COLO829 (cell line): ENCODE measurements at regions not wholly inside any gene's neighbourhood (a gene's known extent, or its start where the extent isn't known, plus 50 kb on each side); places are given as distances from the start of the nearest gene placed in this dataset.

Experiments
- DNase-seq: peaks from one replicate; pipeline ENCODE4 v3.0.0; 2012; ENCODE audit warnings: low spot score

DNA sequence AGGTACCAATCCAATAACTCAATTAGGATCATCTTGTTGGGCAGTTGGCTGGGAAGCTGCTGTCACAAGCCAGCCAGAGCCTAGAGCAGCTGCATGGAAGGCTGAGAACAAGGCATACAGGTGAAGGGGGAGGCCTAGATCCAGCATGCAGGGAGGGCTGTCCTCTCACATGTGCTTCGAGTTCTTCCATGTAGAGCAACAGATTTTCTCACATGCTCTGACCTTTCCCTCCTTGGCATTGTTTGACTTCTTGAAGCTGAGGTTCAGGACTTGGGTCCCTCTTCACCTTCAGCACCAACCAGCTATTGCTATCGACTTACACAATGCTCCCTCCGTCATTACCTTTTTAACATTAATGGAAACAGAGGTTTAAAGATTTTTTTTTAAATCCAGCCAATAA lies 257.7 kb downstream of the ATG4C start:
- no peak for DNase-seq

DNA sequence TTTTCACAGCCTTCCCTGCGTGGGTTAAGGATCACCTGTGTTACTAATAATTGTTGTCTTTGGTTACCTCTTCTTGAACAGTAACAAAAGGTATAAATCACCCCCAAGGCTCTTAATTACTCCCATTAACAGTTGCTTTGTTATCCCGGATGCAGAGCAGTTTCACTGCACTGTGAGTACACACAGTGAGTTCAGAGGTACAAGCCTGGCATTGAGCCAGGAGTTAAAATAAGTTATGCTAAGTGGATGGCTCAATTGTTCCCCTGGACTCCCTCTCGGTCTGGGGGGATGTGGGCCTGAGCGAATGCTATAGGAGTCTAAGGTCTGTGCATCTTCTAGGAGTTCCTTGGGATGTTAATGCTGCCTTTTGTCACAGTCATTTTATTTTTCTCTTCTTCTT lies 258.3 kb downstream of the ATG4C start:
- DNase-seq, result no peak

DNA sequence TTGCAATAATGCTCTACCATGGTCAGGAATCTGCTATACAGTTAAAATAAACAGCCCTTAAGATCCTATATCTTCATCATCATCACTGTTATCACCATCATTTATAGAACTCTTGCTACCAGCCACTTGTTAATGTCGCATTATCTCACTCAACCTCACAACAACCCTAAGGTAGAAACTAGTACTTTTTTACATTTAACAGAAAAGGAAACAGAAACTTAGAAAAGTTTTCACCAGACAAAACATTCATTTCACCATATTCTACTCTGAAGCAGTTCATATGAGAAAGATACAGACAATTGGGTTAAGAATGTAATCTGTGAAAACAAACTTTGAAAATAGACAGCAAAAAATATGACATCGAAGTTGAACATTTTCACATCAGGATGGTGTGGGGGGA lies 262.6 kb downstream of the ATG4C start:
- DNase-seq, result no peak

DNA sequence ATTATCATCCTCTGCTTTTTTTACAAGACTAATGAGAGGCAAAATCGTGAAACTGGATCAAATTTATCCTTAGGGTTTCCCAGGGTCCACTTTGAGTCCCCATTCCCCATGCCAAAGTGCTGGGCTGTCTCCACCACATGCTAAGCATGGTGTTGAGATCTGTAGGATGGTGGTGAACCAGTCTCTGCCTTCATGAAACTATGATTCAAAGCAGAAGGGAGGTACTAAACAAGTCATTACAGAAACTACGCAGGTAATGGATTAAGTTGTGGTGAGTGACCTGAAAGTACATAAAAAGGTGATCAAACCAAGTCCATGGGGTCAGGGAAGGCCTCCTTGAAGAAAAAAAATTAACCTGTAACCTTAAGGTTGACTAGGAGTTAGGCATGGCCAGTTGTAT lies 265.2 kb downstream of the ATG4C start:
- no peak for DNase-seq

DNA sequence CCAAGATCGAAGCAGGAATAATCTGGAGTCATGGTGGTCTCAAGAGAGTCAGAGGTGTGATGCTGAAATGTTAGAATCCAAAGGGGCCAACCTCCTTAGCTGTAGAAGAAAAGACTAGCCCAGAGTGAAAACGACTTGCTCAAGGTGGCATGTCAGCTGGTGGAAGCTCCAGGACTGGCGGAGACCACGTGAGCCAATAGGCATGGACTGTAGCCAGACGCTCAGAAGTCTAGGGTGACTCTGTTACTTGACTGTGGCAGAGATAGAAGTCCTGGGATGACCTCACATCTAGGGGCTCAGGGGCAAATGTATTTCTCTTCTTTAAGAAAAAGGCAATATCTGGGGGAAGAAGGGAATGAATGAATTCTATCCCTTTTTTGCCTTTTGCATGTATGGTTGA lies 267.4 kb downstream of the ATG4C start:
- DNase-seq, result no peak

DNA sequence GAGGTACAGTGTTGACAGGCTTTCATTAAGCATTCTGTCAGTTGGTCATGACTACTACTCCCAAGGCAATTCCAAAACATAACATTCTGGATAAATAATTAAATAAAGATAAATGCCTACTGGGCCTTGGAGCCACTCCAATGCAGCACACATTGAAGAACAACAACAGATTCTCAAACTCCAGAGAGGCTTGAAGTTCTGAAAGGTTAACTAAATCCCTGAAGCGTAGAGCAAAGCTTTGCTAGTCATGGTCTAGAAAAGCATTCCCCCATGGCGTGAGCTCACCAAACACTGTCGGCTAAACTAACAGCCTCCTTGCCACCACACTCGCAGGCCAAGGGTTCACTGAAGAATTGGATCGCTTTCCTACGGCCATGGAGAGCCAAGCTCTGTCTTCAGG lies 268.0 kb downstream of the ATG4C start:
- DNase-seq, result no peak

DNA sequence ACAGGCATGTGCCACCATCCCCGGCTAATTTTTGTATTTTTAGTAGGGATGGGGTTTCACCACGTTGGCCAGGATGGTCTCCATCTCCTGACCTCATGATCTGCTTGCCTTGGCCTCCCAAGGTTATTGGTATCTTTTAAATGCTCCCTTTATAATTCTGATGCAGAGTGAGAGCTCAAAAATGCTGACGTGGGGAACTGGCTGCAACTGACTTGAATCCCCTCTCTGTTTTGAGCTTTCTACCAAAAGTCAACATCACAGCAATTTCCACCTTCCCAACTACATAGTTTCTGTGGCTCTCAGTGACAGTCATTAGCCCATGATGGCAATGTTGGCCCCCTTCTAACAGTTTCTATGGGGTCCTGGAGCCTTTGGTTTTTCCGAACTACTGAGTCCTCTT lies 268.2 kb upstream of the FOXD3 start:
- DNase-seq, result no peak

DNA sequence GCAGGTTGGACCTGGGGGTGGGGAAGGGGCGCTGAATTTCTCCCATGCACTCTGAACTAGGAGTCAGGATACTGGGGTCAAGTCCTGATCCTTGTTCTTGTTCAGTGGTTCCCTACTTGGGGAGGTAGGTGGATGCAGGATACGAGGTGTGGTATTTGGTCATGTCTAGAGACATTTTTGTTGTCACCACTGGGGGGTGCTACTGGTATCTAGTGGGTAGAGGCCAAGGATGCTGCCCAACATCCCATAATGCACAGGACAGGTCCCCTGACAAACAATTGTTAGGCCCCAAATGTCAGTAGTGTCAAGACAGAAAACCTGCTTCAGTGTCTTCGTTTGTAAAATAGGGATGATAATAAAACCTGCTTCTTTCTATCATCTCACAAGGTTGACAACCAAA lies 259.0 kb upstream of the FOXD3 start:
- no peak for DNase-seq

DNA sequence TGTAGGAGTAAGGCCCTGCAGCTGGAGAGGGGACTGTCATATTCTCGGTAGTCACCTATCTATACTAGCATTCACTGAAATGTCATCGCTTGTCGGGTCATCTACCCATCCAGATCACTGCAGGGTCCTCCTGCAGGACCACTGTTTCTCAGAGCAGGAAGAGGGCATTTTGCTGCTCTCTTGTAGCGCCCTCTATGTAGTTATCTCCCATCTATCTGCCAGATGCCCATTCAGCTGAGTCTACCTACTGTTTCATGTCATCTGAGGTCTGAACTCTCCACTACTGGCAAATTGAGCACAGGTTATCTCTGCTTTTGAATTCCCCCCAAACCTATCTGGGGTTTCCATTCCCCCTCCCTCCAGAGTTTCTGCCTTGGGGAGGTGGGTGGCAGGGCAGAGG lies 258.2 kb upstream of the FOXD3 start:
- DNase-seq, result no peak

DNA sequence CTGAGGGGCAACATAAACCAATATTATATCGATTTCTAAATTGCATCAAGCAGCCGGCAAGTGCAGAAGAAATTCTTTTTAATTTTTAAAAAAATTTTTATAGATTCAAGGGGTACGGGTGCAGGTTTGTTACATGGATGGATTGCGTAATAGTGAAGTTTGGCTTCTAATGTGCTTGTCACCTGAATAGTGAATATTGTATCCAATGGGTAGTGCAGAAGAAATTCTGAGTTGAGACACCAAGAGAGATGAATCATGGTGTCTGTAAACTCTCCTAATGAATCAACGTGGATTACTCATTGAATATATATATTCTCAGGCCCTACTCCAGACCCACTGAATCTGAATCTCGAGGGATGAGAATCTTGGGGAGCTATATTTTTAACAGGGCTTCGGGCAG lies 253.7 kb upstream of the FOXD3 start:
- no peak for DNase-seq

DNA sequence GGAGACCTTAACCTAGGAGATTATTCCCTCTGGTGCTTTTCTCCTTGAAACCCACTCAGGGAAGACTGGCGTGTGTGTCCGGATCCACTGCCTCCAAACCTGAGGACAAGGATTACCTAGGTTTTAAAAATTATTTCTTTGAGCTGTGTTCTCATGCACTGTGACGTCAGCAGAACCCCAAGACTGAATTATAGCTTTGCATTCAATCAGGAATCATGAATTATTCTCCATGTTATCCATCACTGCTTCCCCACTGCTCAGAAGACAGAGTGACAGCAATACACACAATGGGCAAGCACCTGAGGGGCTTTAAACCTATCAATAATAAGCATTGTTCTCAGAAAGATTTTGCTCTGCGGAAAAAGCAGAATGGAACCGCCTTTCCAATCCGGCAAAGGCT lies 253.2 kb upstream of the FOXD3 start:
- no peak for DNase-seq

DNA sequence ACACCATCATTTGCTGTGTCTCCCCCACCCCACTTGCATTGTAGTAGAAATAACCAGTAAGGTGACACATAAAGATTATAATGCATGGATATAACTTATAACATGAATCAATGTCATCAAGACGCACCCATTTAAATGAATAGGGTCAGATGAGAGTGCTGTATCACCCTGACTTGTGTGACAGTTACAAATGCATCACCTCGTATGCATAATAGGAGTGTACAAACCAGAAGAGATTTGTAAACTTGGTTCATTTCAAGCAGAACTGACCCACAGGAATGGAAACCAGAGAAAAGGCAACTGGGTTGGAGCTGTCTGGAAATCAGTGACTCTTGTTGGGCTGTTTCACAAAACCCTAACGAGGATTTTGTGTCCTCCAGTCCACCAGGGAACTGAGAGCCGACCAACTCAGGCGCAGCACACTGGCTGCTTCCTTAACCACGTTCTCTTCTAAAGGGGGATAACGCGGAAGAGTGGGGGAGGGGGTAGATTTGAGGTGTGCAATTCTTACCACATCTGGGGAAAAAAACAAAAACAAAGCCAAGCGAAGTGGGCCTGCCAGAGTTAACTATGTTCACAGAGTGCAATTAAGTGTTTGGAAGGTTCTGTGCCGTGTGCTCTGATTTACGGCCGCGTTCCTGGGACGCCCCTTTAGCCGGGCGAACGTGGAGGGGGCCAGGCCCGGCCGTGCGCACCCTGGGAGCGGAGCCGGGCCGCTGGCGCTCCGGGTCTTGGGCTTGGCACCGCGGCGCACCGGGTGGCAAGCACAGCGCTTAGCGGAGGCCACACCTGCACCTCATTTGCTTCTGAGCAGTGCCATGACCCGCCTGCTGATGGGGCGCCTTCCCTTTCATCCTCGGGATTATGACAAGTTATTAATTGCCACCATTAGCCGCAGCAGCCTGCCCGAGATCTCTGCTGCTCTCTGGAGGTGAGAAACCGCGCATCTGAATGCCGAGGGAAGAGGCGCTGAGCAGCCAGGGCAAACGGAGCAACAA lies 248.8 kb upstream of the FOXD3 start:
- DNase-seq, result no peak

DNA sequence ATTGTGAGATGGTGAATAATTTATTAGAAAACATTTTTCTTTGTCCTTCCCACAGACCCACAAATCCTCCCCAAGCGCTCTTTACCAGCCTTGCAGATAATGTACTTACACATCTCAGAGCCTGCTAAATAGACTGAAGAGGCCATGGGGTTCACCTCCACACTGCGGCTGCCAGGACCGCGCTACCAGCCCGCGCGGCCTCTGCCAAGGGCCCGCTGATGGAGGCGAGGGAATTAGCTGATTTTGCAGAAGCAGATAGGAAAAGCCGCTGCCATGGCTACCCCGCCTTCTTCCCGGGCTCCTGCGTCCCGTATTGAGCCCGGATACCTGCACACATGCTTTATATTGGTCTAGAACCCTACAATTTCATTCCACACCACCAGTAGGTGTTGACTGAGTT lies 248.0 kb upstream of the FOXD3 start:
- DNase-seq, result no peak

DNA sequence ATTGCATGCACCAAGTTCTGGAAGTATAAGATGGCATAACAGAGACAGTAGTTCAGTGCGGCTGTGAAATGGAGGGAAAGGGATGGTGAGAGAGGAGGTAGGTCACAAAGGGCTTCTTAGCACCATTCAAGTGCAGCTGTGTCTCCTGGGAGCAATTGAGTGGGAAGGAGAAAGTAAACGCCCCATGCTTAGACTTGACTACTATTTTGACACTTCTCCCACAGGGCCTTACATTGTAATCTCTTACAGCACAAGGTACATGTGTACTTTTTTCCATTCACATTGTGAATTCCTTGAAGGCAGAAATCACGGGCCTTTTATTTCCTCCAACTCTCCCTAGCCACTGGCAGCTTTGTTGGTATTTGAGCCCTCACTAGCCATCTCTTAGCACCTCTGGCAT lies 239.6 kb upstream of the FOXD3 start:
- DNase-seq, result no peak

DNA sequence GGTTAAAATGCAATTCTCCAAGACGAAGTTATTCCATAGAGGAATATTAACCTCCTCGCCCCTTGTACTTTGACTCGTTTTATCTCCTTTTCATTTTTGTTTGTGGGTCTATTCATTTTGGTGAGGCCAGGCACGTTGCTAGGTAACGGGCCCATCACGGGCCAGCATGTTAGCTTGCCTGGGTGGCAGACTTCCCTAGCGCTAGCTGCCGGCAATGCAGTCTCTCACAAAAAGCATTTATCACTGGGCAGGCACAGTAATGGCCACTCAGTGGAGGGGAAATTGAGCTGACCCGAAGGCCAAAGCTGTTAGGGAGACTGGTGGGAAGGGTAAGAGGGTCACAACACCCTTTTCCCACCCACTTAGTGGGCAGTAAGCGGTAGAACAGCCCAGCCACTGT lies 234.4 kb upstream of the FOXD3 start:
- DNase-seq, result no peak

DNA sequence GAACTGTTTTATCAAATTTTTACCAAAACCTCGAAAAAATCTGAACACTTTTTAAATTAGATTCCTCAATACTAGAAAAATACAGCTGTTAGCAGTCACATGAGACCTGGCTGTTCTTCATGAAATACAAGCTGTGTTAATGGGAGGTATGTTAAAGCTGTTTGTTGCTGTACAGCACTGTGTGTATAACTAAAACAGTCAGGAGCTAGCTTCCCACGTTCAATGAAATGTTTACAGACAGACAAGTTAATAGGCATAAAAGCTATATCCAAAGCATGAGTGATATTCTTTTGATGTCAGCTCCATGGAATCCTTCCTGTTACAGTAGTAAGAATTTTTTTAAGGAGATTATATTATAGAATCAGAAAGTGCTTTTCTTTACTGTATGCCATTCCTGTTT lies 223.2 kb upstream of the FOXD3 start:
- no peak for DNase-seq

DNA sequence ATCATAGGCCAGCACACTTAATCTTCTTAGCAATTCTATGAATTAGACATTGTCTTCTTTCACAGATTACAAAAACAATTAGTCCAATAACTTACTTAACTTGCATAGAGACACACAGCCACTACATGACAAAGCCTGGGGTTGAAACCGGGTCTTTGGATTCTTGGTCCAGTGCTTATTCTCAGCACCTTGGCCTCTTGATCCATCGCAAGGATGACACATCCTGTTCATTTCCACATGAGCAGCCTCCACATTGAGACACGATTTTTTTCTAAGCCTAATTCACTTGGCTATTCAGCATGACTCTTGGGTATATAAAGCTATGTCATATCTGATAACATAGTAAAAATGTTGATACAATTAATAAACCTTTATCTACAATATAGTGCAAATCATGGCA lies 221.0 kb upstream of the FOXD3 start:
- DNase-seq, result no peak

DNA sequence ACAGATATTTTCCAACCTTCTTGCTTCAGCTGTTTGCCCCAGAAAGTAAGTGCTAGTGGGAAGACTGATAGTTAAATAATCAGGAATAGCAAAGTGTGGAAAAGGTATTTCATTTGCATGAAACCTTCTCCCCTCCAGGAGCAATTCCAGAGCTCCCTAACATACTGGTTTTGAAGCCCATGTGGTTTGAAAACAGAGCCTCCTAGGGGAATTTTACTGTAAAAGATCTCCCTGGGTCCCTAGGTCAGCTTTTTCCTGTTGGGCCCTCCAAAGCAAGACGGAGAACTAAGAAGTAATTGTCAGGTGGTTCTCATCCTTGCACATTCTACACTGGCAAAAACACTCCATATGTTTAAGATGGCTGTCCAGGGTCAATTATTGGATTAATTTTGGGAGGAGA lies 218.7 kb upstream of the FOXD3 start:
- no peak for DNase-seq

DNA sequence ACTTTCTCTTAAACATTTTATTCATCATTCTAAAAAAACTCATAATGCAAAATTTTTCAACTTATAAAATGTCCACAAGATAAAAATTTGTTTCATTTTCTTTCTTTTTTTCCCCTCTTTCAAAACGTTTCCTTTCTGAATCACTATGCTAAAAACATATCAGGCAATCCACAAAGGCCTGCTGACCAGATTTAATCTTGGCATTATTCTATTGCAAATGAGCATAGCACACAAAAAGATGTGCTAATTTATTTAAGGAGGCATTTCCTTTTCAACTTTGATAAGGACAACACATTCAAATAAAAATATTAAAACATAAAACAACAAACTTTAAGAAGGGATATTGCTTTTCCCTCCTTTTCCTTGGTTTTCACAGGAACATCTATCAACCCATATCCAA lies 215.3 kb upstream of the FOXD3 start:
- DNase-seq, result no peak

DNA sequence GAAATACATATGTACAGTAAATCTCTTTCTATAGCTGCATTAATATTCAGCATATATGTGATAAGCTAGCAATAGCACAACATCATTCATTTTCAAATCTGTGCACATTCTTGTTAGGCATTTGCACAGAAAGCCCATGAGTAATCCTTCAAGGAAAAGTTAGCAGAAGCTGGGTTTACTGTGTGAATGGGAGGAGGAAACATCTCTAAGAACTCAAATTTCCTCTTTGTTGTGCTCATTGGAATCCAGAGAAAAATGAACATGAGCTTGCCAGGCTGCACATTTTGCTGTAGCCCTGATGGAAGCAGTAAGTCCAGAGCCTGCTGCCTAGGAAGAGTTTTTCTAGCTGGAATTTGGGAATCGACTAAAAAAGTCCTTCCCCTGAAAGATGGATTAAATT lies 214.2 kb upstream of the FOXD3 start:
- DNase-seq, result no peak

DNA sequence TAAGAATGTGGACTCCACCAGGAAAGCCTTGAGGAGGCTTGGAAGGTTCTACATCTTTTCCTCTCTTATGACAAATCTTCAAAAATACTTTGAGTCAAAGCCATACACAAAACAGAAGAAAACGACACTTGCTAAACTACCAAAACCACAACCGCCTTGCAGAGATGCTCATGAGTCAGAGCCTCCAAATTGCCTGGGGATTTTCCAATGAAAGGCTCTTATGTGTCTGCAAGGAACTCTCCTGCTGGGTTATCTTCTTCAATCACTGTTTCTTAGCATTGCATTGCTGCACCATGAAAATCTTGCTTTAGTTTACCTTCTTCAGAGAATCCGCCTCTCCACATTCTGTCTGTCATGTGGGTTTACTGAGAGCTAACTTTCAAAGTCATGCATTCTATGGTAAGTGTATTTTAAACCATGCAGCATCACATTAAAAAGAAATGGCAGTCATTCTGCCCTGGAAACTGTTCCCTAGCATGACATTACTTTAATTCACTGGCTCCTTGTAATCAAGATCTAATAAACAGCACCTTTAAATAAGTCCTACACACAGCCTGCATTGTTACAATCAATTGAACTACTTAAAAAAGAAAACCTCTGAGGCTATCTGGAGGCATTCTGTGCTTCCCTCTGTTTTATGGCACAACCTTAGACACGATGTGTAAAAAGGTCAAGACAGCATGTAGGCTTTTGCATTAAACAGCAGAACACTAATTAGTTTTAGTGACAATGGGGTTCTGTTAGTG lies 210.0 kb upstream of the FOXD3 start:
- DNase-seq, result peak; percentile 91

DNA sequence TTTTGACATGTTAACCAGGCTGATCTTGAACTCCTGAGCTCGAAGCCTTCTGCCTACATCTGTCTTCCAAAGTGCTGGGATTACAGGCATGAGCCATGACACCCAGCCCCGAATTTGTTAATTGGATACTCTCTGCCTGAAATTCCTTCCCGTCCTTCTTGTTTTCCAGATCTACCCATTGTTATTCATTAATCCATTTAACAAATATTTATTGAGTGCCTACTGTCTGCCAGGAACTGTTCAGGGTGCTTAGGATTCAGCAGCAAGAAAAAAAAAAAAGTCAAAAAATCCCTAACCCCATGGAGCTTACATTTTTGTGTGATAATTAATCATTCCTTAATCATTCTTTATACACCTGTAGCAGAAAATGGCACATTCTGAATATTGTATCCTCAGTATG lies 206.8 kb upstream of the FOXD3 start:
- no peak for DNase-seq

DNA sequence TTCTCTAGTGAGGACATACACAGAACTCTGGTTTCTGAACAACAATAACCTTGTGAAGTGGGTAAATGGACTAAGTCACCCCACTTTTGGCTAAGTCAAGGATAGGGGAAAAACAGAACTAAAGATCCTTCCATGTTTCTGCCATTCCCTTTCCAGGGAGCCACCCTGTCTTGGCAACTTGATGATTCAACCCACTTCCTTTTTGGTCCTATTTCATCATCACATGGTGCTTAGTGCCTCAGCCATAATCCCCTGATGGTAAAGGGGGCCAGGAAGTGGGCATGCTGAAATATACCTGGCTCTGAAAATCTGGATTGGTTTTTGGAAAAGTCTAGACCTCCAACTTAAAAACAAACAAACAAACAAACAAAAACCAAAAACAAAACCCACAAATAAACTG lies 206.4 kb upstream of the FOXD3 start:
- DNase-seq, result no peak
